ENCODE measurements at regions not wholly inside any gene's neighbourhood (a gene's known extent, or its start where the extent isn't known, plus 50 kb on each side); places are given as distances from the start of the nearest gene placed in this dataset.

DNA sequence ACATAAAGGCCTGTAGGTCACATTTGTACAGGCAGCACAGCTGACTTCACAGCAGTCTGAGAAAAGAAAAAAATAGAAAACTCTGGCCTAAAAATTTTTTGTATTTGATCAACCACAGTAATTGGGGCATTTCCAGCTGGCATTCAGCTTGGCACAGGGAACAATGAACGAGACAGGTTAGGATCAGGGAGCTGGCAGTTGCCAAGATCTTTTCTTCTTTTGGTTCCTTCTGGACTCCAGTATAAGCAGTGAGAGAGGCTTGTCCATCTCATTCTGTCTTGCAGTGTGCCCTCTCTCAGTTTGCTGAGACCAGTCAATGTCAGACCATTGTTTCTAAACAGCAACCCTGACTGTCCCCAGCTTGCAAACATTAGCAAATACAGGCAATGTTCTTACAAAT is 601.1 kb downstream of the TLR4 start:
- DNase-seq (ENCODE audit: low spot score) = no peak

- DNase-seq (ENCODE audit: low spot score) = no peak
Measured at GRCh38 chr9:118306801-118307200, 602.6 kb downstream of the TLR4 start.

- DNase-seq (ENCODE audit: low spot score) = no peak
Measured at GRCh38 chr9:118313965-118314364, 609.8 kb downstream of the TLR4 start.

GRCh38 chr9:118316831-118317343 is 612.7 kb downstream of the TLR4 start:
- DNase-seq (ENCODE audit: low spot score) = no peak

DNA sequence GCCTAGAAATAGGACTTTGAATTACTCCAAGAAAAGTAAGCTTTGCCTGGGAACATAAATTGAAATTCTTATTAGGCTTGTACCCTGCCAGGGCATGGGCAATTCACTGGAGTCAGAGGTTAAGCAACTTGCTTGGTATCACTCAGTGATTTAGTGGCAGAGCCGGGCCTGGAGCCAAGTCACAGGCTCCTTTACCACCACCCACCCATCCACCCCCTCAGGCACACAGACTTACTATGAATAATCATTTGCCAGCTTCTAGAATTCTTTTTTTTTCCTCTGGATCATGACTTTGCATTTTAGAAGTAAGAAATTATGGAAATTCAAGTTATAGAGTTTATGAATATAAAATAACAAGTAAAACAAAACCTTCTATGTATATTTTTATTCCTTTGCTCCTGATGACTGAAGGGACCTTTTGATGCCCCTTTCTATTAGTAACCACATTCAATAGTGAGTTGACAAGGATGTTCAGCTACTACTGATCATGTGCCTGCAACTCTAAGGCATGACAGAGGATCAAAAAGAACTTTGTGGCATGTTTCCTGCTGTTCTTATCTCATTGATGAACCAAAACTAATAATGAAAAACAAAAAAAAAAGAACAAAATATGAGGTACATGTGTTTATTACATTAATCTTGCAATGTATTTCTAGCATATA is 614.7 kb downstream of the TLR4 start:
- no peak for DNase-seq (ENCODE audit: low spot score)

DNA sequence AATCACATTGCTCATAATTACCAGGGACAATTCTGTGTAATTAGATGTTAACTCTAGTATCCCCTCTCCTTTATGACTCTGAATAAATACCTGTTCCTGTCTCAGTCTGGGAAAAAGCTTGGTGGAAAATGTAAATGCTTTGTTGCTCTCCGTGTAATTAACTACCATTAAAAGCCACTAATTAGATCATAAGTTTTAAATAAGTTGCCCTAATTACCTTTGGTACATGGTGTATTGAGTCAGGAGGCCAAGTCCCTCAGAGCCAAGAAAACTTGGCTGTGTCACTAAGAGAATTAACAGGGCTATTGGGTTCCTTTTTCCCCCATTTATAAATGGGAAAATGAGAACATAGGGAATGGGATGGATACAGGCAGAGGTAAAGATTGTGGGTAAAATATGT is 617.6 kb downstream of the TLR4 start:
- DNase-seq (ENCODE audit: low spot score) = no peak

- DNase-seq (ENCODE audit: low spot score) = no peak
Measured at GRCh38 chr9:118324706-118325105, 620.5 kb downstream of the TLR4 start.

- DNase-seq (ENCODE audit: low spot score) = no peak
Measured at GRCh38 chr9:118325757-118326156, 621.6 kb downstream of the TLR4 start.

GRCh38 chr9:118326326-118326725 is 622.1 kb downstream of the TLR4 start:
- DNase-seq (ENCODE audit: low spot score) = no peak

GRCh38 chr9:118330191-118330986 is 626.2 kb downstream of the TLR4 start:
- DNase-seq (ENCODE audit: low spot score) = no peak

DNA sequence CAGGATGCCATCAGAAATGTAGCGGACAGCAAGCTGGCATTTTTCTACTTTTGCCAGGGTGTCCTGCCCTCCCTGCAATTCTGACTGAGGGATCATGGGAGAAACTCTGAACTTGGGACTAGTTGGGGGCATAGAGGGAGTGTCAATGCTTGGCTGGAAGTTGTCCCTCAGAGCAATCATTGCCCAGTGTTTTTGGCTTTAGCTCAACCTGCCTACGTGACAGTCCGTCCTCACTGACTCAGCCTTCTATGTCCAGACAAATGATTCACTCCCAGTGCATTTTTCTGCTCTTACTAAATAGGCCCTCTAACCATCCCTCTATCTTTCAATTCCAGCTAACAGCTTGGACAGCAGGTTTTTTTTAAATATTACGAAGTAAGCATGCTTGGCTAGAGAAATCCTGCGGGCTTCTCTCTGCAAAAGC is 627.4 kb downstream of the TLR4 start:
- DNase-seq (ENCODE audit: low spot score) = no peak

DNA sequence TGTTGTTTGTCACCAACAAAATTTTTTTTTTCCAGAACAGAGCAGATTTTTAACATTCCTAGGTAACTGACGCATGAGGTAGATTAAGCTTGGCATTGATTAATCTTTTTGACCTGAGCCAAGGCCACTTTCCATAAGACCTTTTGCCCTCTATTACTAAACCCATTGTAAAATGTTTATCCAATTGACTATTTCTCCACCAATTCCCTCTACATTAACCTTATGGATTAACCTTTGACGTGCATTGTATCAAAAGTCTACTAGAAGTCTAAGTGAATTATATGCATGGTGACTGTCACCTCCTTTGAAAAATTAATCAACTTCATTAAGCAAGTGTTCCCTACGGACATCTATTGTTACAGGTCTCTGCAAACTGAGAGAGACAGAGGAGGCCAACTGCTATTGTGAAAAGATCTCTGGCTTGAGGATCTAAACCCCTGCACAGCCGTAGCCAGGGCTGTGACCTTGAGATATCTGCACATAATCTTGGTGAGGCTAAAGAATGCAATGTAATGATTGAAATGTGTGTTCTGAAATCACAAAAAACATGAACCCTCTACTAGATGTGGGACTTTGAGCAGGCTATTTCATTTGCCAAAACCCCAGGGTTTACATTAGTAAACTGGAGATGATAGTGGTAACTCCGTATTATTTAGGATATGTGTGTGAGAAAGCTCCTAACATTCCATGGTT is 632.2 kb downstream of the TLR4 start:
- no peak for DNase-seq (ENCODE audit: low spot score)

DNA sequence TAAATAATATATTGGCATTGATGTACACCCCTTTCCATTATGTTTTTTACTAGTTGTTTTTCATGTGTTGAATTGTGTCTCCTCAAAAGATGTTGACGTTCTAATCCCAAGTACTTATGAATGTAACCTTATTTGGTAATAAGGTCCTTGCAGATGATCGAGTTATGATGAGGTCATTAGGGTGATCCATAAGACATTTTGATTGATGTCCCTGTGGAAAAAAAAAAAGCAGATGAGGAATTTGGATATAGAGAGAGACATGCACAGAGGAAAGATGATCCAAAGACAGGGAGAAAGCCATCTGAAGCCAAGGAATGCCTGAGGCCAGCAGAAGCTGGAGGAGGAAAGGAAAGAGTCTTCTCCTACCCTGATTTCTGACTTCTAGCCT is 632.7 kb downstream of the TLR4 start:
- DNase-seq (ENCODE audit: low spot score) = no peak

- no peak for DNase-seq (ENCODE audit: low spot score)
Measured at GRCh38 chr9:118360036-118360435, 655.8 kb downstream of the TLR4 start.

- DNase-seq (ENCODE audit: low spot score) = no peak
Measured at GRCh38 chr9:118362123-118362522, 657.9 kb downstream of the TLR4 start.

- DNase-seq (ENCODE audit: low spot score) = no peak
Measured at GRCh38 chr9:118362596-118362995, 658.4 kb downstream of the TLR4 start.

GRCh38 chr9:118364266-118365106 is 660.3 kb downstream of the TLR4 start:
- no peak for DNase-seq (ENCODE audit: low spot score)

GRCh38 chr9:118366228-118366627 is 662.0 kb downstream of the TLR4 start:
- DNase-seq (ENCODE audit: low spot score) = no peak

GRCh38 chr9:118367383-118367782 is 663.2 kb downstream of the TLR4 start:
- no peak for DNase-seq (ENCODE audit: low spot score)

DNA sequence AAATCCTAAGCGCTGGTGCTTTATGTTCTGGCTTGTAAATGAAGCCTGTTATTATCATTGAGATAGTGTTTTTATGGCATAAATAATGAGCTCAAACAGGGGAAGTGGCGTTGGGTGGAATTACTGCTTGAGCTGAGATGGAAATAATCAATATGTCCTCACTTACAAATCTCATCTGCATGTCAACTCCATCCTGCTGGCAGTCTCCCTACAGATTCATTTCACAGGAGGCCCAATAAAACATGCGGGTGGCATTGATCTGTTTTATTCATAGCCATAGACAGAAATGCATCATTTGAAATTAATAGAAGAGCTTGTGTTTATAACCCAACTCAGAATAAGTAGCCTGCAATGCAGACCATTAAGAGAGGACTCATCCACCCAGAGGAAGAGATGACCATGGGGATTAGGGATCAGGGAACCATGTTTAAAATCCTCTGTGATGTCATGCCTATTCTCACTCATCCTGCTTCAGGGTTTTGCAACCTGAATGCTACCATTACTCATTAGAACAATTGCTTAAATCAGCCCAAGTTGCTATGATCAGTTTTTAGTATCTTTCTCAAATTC is 680.4 kb downstream of the TLR4 start:
- no peak for DNase-seq (ENCODE audit: low spot score)

GRCh38 chr9:118395415-118395814 is 691.2 kb downstream of the TLR4 start:
- no peak for DNase-seq (ENCODE audit: low spot score)

GRCh38 chr9:118401546-118401945 is 697.3 kb downstream of the TLR4 start:
- DNase-seq (ENCODE audit: low spot score) = no peak

Measured in CD4-positive, alpha-beta T cell treated with Interleukin-15 for 4 hours (primary cell).